IPS-18a (cell line): ENCODE measurements at regions not wholly inside any gene's neighbourhood (a gene's known extent, or its start where the extent isn't known, plus 50 kb on each side); places are given as distances from the start of the nearest gene placed in this dataset.

Experiments
- H3K27ac ChIP-seq: one replicate; pipeline ENCODE4 v1.5.1; 2013; ENCODE audit warnings: low read length
- H3K27me3 ChIP-seq: one replicate; pipeline ENCODE4 v1.6.1; 2013; ENCODE audit warnings: mild to moderate bottlenecking, low read length; ENCODE audit not compliant: control insufficient read depth, insufficient read depth
- H3K36me3 ChIP-seq: one replicate; pipeline ENCODE4 v1.6.1; 2013; ENCODE audit warnings: low read depth, low read length; ENCODE audit not compliant: control insufficient read depth
- H3K4me1 ChIP-seq: one replicate; pipeline ENCODE4 v1.6.1; 2013; ENCODE audit warnings: low read depth, low read length; ENCODE audit not compliant: control insufficient read depth
- H3K4me3 ChIP-seq: one replicate; pipeline ENCODE4 v1.5.1; 2013; ENCODE audit warnings: low read length
- H3K9ac ChIP-seq: one replicate; pipeline ENCODE4 v1.6.1; 2013; ENCODE audit warnings: mild to moderate bottlenecking, low read length, moderate library complexity
- H3K9me3 ChIP-seq: one replicate; pipeline ENCODE4 v1.6.1; 2013; ENCODE audit warnings: low read depth, low read length; ENCODE audit not compliant: control insufficient read depth

- Histone ChIP-seq H3K9ac (no peak overlapping the region), H3K4me3 (no peak overlapping the region), H3K4me1 (no peaks in the 10 kb centered on the region), H3K36me3 (no peaks in the 10 kb centered on the region), H3K27ac (no peak overlapping the region), H3K27me3 (no peaks in the 10 kb centered on the region), H3K9me3 (no peaks in the 10 kb centered on the region)
Observed at GRCh38 chr6:7664003-7664402, 61.9 kb upstream of the BMP6 start.

DNA sequence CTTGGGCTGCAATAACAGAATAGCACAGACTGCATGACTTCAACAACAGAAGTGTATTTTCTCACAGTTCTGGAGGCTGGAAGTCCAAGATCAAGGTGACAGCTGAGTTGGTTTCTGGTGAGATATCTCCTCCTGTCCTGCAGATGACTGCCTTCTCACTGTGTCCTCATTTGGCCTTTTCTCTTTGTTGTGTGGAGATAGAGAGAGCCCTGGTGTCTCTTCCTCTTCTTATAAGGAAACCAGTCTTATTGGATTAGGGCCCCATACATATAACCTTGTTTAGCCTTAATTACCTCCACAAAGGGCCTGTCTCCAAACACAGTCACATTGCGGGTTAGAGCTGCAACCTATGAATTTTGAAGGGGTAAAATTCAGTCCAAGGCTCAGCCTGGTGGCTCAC, 57.0 kb upstream of the BMP6 start:
- no peaks in the 10 kb centered on the region for H3K9me3 ChIP-seq
- no peak overlapping the region for H3K27ac ChIP-seq
- H3K4me3 ChIP-seq = no peak overlapping the region
- no peaks in the 10 kb centered on the region for H3K27me3 ChIP-seq
- peaks cover 4% of the 10 kb centered on the region for H3K4me1 ChIP-seq
- no peak overlapping the region for H3K9ac ChIP-seq
- no peaks in the 10 kb centered on the region for H3K36me3 ChIP-seq

GRCh38 chr6:7669742-7670141, 56.2 kb upstream of the BMP6 start:
- Histone ChIP-seq H3K9me3 (no peaks in the 10 kb centered on the region), H3K9ac (no peak overlapping the region), H3K36me3 (no peaks in the 10 kb centered on the region), H3K4me1 (peaks cover 4% of the 10 kb centered on the region), H3K27me3 (no peaks in the 10 kb centered on the region), H3K27ac (no peak overlapping the region), H3K4me3 (no peak overlapping the region)

GRCh38 chr6:7671076-7671475, 54.8 kb upstream of the BMP6 start:
- no peaks in the 10 kb centered on the region for H3K9me3 ChIP-seq
- H3K36me3 ChIP-seq = no peaks in the 10 kb centered on the region
- no peak overlapping the region for H3K9ac ChIP-seq
- no peak overlapping the region for H3K27ac ChIP-seq
- peaks cover 4% of the 10 kb centered on the region for H3K4me1 ChIP-seq
- H3K27me3 ChIP-seq = no peaks in the 10 kb centered on the region
- no peak overlapping the region for H3K4me3 ChIP-seq

DNA sequence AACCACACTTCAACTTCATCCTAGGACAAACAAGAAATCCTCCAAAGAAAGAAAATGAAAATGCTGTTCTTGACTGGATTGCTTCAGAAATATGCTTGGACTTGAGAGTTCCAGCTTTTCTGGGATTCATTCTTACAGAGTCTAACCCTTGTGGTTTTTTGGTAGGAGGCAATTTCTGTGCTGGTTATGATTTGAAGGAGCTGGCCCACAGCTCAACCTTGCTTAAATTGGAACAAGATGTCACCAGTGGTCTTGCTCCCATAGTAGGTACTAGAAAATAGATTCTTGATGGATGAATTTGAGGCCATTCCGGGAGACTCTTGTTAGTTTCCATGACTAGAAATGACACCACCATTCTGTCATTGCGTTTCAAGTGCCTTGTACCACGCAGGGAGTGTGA, 54.3 kb upstream of the BMP6 start:
- H3K27ac ChIP-seq = no peak overlapping the region
- H3K9ac ChIP-seq = no peak overlapping the region
- no peak overlapping the region for H3K4me3 ChIP-seq
- no peaks in the 10 kb centered on the region for H3K36me3 ChIP-seq
- no peaks in the 10 kb centered on the region for H3K27me3 ChIP-seq
- H3K9me3 ChIP-seq = no peaks in the 10 kb centered on the region
- H3K4me1 ChIP-seq = peaks cover 4% of the 10 kb centered on the region

- no peaks in the 10 kb centered on the region for H3K9me3 ChIP-seq
- no peaks in the 10 kb centered on the region for H3K36me3 ChIP-seq
- no peak overlapping the region for H3K9ac ChIP-seq
- H3K4me3 ChIP-seq = peak overlapping the region; percentile 4
- H3K27me3 ChIP-seq = no peaks in the 10 kb centered on the region
- no peak overlapping the region for H3K27ac ChIP-seq
- peaks cover 4% of the 10 kb centered on the region for H3K4me1 ChIP-seq
Observed at GRCh38 chr6:7672066-7673062, 53.5 kb upstream of the BMP6 start.

- Histone ChIP-seq H3K27ac (no peak overlapping the region), H3K9me3 (no peaks in the 10 kb centered on the region), H3K4me1 (peaks cover 4% of the 10 kb centered on the region), H3K9ac (no peak overlapping the region), H3K4me3 (peak overlapping the region; percentile 4), H3K27me3 (no peaks in the 10 kb centered on the region), H3K36me3 (no peaks in the 10 kb centered on the region)
Observed at GRCh38 chr6:7673063-7673536, 52.8 kb upstream of the BMP6 start.

- no peaks in the 10 kb centered on the region for H3K36me3 ChIP-seq
- H3K9me3 ChIP-seq = no peaks in the 10 kb centered on the region
- peaks cover 4% of the 10 kb centered on the region for H3K4me1 ChIP-seq
- H3K27ac ChIP-seq = no peak overlapping the region
- H3K9ac ChIP-seq = no peak overlapping the region
- H3K27me3 ChIP-seq = no peaks in the 10 kb centered on the region
- no peak overlapping the region for H3K4me3 ChIP-seq
Observed at GRCh38 chr6:7674291-7674690, 51.6 kb upstream of the BMP6 start.

GRCh38 chr6:7675353-7675945, 50.5 kb upstream of the BMP6 start:
- H3K9me3 ChIP-seq = no peaks in the 10 kb centered on the region
- peaks cover 9% of the 10 kb centered on the region for H3K4me1 ChIP-seq
- H3K4me3 ChIP-seq = no peak overlapping the region
- no peaks in the 10 kb centered on the region for H3K27me3 ChIP-seq
- H3K36me3 ChIP-seq = no peaks in the 10 kb centered on the region
- no peak overlapping the region for H3K27ac ChIP-seq
- no peak overlapping the region for H3K9ac ChIP-seq
